NB4 (cell line): ENCODE measurements at regions not wholly inside any gene's neighbourhood (a gene's known extent, or its start where the extent isn't known, plus 50 kb on each side); places are given as distances from the start of the nearest gene placed in this dataset.

ENCODE experiments used
- TF ChIP-seq, protein P1 (sequence below): IDR thresholded peaks from one replicate; pipeline ENCODE4 v1.5.1; 2012; ENCODE audit warnings: low read depth, low read length
- TF ChIP-seq, protein P2 (sequence below): IDR thresholded peaks from 2 replicates; pipeline ENCODE4 v1.6.1; 2011; ENCODE audit warnings: low read depth, low read length

DNA sequence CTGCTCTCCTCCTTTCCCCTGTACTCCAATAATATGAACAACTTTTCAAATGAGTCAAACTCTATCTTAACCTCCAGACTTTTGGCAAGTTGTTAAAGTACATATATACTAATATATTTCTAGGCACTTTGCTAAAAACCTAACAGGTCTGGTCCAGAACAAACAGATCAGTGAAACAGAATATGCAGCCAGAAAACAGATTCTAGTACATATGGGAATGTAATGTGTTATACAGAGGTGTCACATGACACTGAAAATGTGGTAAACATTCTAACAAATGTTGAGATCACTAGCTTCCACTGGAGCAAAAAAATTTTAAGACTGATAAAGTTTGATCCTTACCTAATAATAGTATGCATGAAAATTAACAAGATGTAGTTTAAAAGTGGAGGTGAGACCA is 136.9 kb downstream of the OR2K2 start:
- TF ChIP-seq, protein P1, sequence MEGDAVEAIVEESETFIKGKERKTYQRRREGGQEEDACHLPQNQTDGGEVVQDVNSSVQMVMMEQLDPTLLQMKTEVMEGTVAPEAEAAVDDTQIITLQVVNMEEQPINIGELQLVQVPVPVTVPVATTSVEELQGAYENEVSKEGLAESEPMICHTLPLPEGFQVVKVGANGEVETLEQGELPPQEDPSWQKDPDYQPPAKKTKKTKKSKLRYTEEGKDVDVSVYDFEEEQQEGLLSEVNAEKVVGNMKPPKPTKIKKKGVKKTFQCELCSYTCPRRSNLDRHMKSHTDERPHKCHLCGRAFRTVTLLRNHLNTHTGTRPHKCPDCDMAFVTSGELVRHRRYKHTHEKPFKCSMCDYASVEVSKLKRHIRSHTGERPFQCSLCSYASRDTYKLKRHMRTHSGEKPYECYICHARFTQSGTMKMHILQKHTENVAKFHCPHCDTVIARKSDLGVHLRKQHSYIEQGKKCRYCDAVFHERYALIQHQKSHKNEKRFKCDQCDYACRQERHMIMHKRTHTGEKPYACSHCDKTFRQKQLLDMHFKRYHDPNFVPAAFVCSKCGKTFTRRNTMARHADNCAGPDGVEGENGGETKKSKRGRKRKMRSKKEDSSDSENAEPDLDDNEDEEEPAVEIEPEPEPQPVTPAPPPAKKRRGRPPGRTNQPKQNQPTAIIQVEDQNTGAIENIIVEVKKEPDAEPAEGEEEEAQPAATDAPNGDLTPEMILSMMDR, result no peak
- TF ChIP-seq, protein P2, sequence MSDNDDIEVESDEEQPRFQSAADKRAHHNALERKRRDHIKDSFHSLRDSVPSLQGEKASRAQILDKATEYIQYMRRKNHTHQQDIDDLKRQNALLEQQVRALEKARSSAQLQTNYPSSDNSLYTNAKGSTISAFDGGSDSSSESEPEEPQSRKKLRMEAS, result no peak
